ENCODE measurements at regions not wholly inside any gene's neighbourhood (a gene's known extent, or its start where the extent isn't known, plus 50 kb on each side); places are given as distances from the start of the nearest gene placed in this dataset.

DNA sequence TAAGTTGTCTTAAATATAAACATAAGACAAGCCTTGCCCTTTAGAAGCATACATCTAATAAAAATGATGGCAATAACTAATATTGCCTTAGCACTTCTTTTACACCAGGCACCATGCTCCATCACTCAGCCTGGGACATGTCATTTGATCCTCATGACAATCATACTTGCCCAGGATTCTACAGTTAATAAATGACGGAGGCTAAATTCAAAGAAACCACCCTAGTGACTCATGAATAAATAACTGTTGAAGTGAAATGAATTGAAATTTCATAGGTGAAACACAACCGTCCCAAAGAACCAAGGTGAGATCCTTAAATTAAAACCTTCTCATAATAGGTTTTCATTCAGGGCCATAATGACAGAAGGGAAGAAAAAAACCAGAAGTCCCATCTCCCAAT is 89.5 kb downstream of the GRIN2B start:
- ChIA-PET RAD21 (ENCODE audit: low non-redundant PET in 1 of 2, low total read pairs in 2 of 2, uncharacterized antibody in 2 of 2, unreplicated experiment in 2 of 2) (no interaction called here), CTCF (interaction anchor here (0.9 kb wide), 1 partner anchor 50 kb away, joined by 4 read pairs; no protein-coding TSS in a partner anchor), POLR2A (no interaction called here)
- Histone ChIP-seq H3K4me2 (ENCODE audit: low read length) (no peak overlapping the region), H3K27me3 (ENCODE audit: insufficient read depth, low read length) (no peaks in the 10 kb centered on the region), H3K9ac (ENCODE audit: low read length) (no peak overlapping the region), H3K4me3 (replicated peaks in 1 of 2; ENCODE audit: low read depth in 1 of 2, low read length in 2 of 2) (no peak overlapping the region), H3K9me2 (ENCODE audit: insufficient read depth) (no peaks in the 10 kb centered on the region), H3K4me1 (ENCODE audit: control insufficient read depth in 1 of 2, insufficient read depth in 2 of 2, low read length in 2 of 2) (no peaks in the 10 kb centered on the region), H3K9me3 (ENCODE audit: control insufficient read depth in 1 of 2, insufficient read depth in 1 of 2, low read depth in 1 of 2, low read length in 2 of 2) (no peaks in the 10 kb centered on the region), H4K20me1 (ENCODE audit: insufficient read depth) (no peaks in the 10 kb centered on the region), H2AFZ (ENCODE audit: low read depth, low read length, poor library complexity, severe bottlenecking) (no peak overlapping the region), H3K27ac (ENCODE audit: low read depth, low read length) (no peak overlapping the region), H3K36me3 (ENCODE audit: control insufficient read depth in 1 of 2, insufficient read depth in 2 of 2, low read length in 2 of 2) (no peaks in the 10 kb centered on the region), H3K79me2 (ENCODE audit: insufficient read depth, low read length) (no peaks in the 10 kb centered on the region)
- BruUV-seq (replicated peaks): no TSS peak
- DNase-seq (ENCODE audit: low read depth, low spot score): no peak
- intact Hi-C loops (cut with micrococcal nuclease): no loop called here
- ATAC-seq: no peak
- TF ChIP-seq REST (IDR thresholded peaks at IDR 0.05; ENCODE audit: low read depth): no peak

- Histone ChIP-seq H3K9me2 (ENCODE audit: insufficient read depth) (no peaks in the 10 kb centered on the region), H4K20me1 (ENCODE audit: insufficient read depth) (no peaks in the 10 kb centered on the region), H2AFZ (ENCODE audit: low read depth, low read length, poor library complexity, severe bottlenecking) (no peak overlapping the region), H3K9me3 (ENCODE audit: control insufficient read depth in 1 of 2, insufficient read depth in 1 of 2, low read depth in 1 of 2, low read length in 2 of 2) (no peaks in the 10 kb centered on the region), H3K27ac (ENCODE audit: low read depth, low read length) (no peak overlapping the region), H3K27me3 (ENCODE audit: insufficient read depth, low read length) (no peaks in the 10 kb centered on the region), H3K4me2 (ENCODE audit: low read length) (no peak overlapping the region), H3K4me1 (ENCODE audit: control insufficient read depth in 1 of 2, insufficient read depth in 2 of 2, low read length in 2 of 2) (no peaks in the 10 kb centered on the region), H3K79me2 (ENCODE audit: insufficient read depth, low read length) (no peaks in the 10 kb centered on the region), H3K36me3 (ENCODE audit: control insufficient read depth in 1 of 2, insufficient read depth in 2 of 2, low read length in 2 of 2) (no peaks in the 10 kb centered on the region), H3K9ac (ENCODE audit: low read length) (no peak overlapping the region), H3K4me3 (replicated peaks in 1 of 2; ENCODE audit: low read depth in 1 of 2, low read length in 2 of 2) (no peak overlapping the region)
- BruUV-seq (replicated peaks): no TSS peak
- no peak for DNase-seq (ENCODE audit: low read depth, low spot score)
- ChIA-PET CTCF (no interaction called here), RAD21 (ENCODE audit: low non-redundant PET in 1 of 2, low total read pairs in 2 of 2, uncharacterized antibody in 2 of 2, unreplicated experiment in 2 of 2) (no interaction called here), POLR2A (no interaction called here)
- ATAC-seq: no peak
- intact Hi-C loops (cut with micrococcal nuclease): no loop called here
- TF ChIP-seq REST (IDR thresholded peaks at IDR 0.05; ENCODE audit: low read depth): no peak
- TF ChIP-seq EGR1 (IDR thresholded peaks at IDR 0.05; ENCODE audit: low read depth): no peak
- no peak for TF ChIP-seq SRF (IDR thresholded peaks at IDR 0.05; ENCODE audit: low read depth)
- no peak for TF ChIP-seq CTCF (IDR thresholded peaks at IDR 0.05 in 2 of 3, conservative IDR thresholded peaks at IDR 0.05 in 1 of 3; ENCODE audit: borderline replicate concordance in 1 of 3, insufficient read depth in 1 of 3, low read depth in 2 of 3, low read length in 2 of 3)
- TF ChIP-seq JUND (IDR thresholded peaks at IDR 0.05): no peak
- no peak for TF ChIP-seq CEBPB (IDR thresholded peaks at IDR 0.05; ENCODE audit: low read depth)
- no peak for TF ChIP-seq EZH2phosphoT487 (IDR thresholded peaks at IDR 0.05; ENCODE audit: borderline replicate concordance)
- no peak for TF ChIP-seq SIN3A (IDR thresholded peaks at IDR 0.05; ENCODE audit: low read depth)
- no peak for TF ChIP-seq YY1 (IDR thresholded peaks at IDR 0.05; ENCODE audit: extremely low read depth, insufficient replicate concordance, low read depth, low read length)
- TF ChIP-seq SP1 (IDR thresholded peaks at IDR 0.05; ENCODE audit: low read depth): no peak
- TF ChIP-seq ELF1 (IDR thresholded peaks at IDR 0.05; ENCODE audit: borderline replicate concordance, low read depth): no peak
- TF ChIP-seq, protein P1, sequence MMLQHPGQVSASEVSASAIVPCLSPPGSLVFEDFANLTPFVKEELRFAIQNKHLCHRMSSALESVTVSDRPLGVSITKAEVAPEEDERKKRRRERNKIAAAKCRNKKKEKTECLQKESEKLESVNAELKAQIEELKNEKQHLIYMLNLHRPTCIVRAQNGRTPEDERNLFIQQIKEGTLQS (IDR thresholded peaks at IDR 0.05): no peak
Measured at GRCh38 chr12:13890943-13891342, 90.5 kb downstream of the GRIN2B start.

Data from HCT116 (cell line).